Esophagus muscularis mucosa (tissue), 4 donors: ENCODE measurements at regions not wholly inside any gene's neighbourhood (a gene's known extent, or its start where the extent isn't known, plus 50 kb on each side); places are given as distances from the start of the nearest gene placed in this dataset.

Experiments used
- DNase-seq: peaks from one replicate; pipeline ENCODE4 v3.0.0-alpha.2; 2017; ENCODE audit errors: extremely low spot score
- H3K27ac ChIP-seq, 4 donors: fragments of 200-600 bp; sonication (generic); replicated peaks in 1 of 4; 1 replicate in 3 of 4; 2 replicates in 1 of 4; pipeline ENCODE4 v1.5.1; 2016 to 2019; ENCODE audit warnings: mild to moderate bottlenecking in 1 of 4
- H3K27me3 ChIP-seq, 4 donors: fragments of 200-600 bp; sonication (generic); one replicate each; pipeline versions ENCODE4 v1.5.1 to v1.6.0; 2016 to 2019
- H3K36me3 ChIP-seq, 4 donors: fragments of 200-600 bp; sonication (generic); one replicate each; pipeline ENCODE4 v1.5.1; 2016 to 2019
- H3K4me1 ChIP-seq, 4 donors: fragments of 200-600 bp; sonication (generic); one replicate each; pipeline ENCODE4 v1.5.1; 2016 to 2019
- H3K4me3 ChIP-seq, 4 donors: fragments of 200-600 bp; sonication (generic); 1 replicate in 2 of 4; 2 replicates in 2 of 4; pipeline ENCODE4 v1.5.1; 2016 to 2019; ENCODE audit warnings: mild to moderate bottlenecking in 4 of 4, moderate library complexity in 1 of 4
- H3K9me3 ChIP-seq, 4 donors: fragments of 200-600 bp; sonication (generic); 1 replicate in 3 of 4; 2 replicates in 1 of 4; pipeline ENCODE4 v1.5.1; 2016 to 2019
- EP300 ChIP-seq: sonication (generic); formaldehyde crosslinking; IDR thresholded peaks from one replicate; pipeline ENCODE4 v1.6.1; 2017; ENCODE audit warnings: antibody characterized with exemption
- POLR2A ChIP-seq: fragments of 450-650 bp; IDR thresholded peaks from one replicate; pipeline ENCODE4 v1.6.1; 2017; ENCODE audit warnings: antibody characterized with exemption, moderate library complexity, mild to moderate bottlenecking, low read depth
- POLR2AphosphoS5 ChIP-seq, 2 donors: sonication (generic); formaldehyde crosslinking; IDR thresholded peaks; one replicate each; pipeline ENCODE4 v1.6.1; 2017; ENCODE audit warnings: antibody characterized with exemption in 2 of 2
- WGBS: methylation state at CpG from one replicate; pipeline ENCODE4 v1.1.5; 2018; 5-methylcytosine and 5-hydroxymethylcytosine counted together
- intact Hi-C: fragments of 100-400 bp; cut with DNase I; formaldehyde crosslinking; loops from one replicate; pipeline ENCODE4 v1.15.1; 2023
- TF ChIP-seq, protein P1 (sequence below), 3 experiments: fragments of 200-600 bp in 2 of 3; fragments of 450-650 bp in 1 of 3; sonication (generic) in 2 of 3; IDR thresholded peaks; one replicate each; pipeline ENCODE4 v1.5.1; 2017 to 2019; ENCODE audit warnings: antibody characterized with exemption in 3 of 3, mild to moderate bottlenecking in 2 of 3, moderate library complexity in 1 of 3

- intact Hi-C loops: no loop called here
- Histone ChIP-seq H3K4me1 (no peaks in the 10 kb centered on the region), H3K36me3 (no peaks in the 10 kb centered on the region), H3K9me3 (peaks cover 0 to 5% (median 0%) of the 10 kb centered on the region in 4 donors), H3K4me3 (no peak overlapping the region), H3K27me3 (peaks cover 0 to 5% (median 0%) of the 10 kb centered on the region in 4 donors), H3K27ac (no peak overlapping the region)
- no peak for DNase-seq
- WGBS: 64% methylated on average over 6 of the region's 6 CpGs
- TF ChIP-seq POLR2AphosphoS5 (IDR thresholded peaks at IDR 0.05) (no peak), POLR2A (no peak), EP300 (no peak)
- TF ChIP-seq, protein P1, sequence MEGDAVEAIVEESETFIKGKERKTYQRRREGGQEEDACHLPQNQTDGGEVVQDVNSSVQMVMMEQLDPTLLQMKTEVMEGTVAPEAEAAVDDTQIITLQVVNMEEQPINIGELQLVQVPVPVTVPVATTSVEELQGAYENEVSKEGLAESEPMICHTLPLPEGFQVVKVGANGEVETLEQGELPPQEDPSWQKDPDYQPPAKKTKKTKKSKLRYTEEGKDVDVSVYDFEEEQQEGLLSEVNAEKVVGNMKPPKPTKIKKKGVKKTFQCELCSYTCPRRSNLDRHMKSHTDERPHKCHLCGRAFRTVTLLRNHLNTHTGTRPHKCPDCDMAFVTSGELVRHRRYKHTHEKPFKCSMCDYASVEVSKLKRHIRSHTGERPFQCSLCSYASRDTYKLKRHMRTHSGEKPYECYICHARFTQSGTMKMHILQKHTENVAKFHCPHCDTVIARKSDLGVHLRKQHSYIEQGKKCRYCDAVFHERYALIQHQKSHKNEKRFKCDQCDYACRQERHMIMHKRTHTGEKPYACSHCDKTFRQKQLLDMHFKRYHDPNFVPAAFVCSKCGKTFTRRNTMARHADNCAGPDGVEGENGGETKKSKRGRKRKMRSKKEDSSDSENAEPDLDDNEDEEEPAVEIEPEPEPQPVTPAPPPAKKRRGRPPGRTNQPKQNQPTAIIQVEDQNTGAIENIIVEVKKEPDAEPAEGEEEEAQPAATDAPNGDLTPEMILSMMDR (IDR thresholded peaks at IDR 0.05): no peak
These were observed 98.0 kb downstream of the NPY start for GRCh38 chr7:24381894-24382505.

DNA sequence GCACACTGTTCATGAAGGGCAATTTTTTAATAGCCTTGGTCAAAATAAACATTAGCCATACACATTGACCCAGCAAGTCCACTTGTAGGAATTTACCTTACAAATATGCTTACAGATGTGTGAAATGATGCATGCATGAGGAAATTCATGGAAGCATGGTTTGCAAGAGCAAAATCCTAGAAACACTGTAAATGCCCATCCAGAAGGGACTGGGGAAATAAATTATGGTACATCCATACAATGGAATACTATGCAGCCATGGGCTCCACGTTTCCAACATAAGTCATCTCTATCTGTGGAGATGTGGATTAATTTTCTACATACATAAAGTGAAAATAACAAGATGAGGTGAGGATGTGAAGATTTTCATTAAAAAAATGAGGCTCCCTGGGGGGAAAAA is 99.1 kb downstream of the NPY start:
- intact Hi-C loops: no loop called here

DNA sequence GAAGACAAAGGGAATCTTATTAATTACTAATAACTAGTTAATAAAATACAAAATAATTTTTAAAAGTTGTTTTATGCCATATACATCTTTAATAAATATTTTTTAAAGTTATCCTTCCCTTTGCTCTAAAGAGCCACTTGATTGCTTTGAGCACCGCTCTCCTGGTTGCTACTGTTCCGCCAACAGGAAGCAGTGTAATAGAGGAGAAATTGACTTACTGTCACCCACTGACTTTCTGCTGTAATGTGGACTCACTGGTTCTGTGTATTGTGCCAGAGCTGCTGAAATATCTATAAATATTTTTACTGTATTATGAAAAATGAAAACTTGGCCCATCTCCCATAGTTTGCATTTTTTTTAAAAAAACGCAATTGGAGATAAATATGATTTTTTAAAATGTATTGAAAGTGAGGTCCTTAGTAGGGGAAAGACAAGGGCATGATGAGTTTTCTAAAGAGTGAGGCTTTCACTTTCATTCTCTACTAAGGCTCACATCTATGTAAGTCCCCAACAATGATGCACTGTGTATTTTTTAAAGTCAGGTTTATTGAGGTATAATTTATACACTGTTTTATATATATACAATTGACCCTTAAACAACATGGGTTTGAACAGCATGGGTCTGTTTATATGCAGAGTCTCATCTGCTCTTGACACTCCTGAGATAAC is 100.5 kb downstream of the NPY start:
- 69% methylated on average over 3 of the region's 3 CpGs for whole genome bisulfite sequencing
- intact Hi-C loops: no loop called here
- Histone ChIP-seq H3K9me3 (peaks cover 0 to 5% (median 0%) of the 10 kb centered on the region in 4 donors), H3K27ac (no peak overlapping the region), H3K4me3 (no peak overlapping the region), H3K4me1 (no peaks in the 10 kb centered on the region), H3K36me3 (no peaks in the 10 kb centered on the region), H3K27me3 (no peaks in the 10 kb centered on the region)
- TF ChIP-seq, protein P1 (IDR thresholded peaks at IDR 0.05): no peak
- no peak for TF ChIP-seq EP300
- TF ChIP-seq POLR2AphosphoS5 (IDR thresholded peaks at IDR 0.05): no peak
- TF ChIP-seq POLR2A: no peak
- no peak for DNase-seq

More for the DNA sequence above, 99.1 kb downstream of the NPY start:
- DNase-seq: no peak
- TF ChIP-seq POLR2A: no peak
- no peak for TF ChIP-seq EP300
- no peak for TF ChIP-seq POLR2AphosphoS5 (IDR thresholded peaks at IDR 0.05)
- TF ChIP-seq, protein P1 (IDR thresholded peaks at IDR 0.05): no peak
- WGBS: 85% methylated on average over 1 of the region's 1 CpG
- H3K9me3 ChIP-seq: peaks cover 0 to 5% (median 0%) of the 10 kb centered on the region in 4 donors
- peaks cover 0 to 5% (median 0%) of the 10 kb centered on the region in 4 donors for H3K27me3 ChIP-seq
- H3K36me3 ChIP-seq: no peaks in the 10 kb centered on the region
- no peaks in the 10 kb centered on the region for H3K4me1 ChIP-seq
- H3K27ac ChIP-seq: no peak overlapping the region
- no peak overlapping the region for H3K4me3 ChIP-seq

DNA sequence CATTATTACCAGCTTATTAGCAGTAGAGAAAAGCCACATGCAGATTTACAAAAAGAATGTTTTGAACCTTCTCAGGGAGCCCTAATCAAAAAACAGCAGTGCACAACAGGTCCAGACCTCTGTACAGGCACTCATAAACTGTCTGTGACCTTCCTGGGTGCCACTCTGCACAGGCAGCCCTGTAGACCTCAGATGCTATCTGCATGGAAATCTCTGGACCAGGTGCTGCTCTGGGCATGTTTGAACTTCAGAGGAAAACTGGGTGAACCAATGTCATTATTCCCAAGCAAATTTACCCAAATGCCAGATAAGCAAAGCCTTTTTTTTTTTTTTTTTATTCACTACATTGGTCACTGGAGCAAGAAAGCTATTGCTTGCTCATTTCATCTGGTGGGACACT is 104.2 kb downstream of the NPY start:
- no peaks in the 10 kb centered on the region for H3K27me3 ChIP-seq
- H3K27ac ChIP-seq: no peak overlapping the region
- intact Hi-C loops: no loop called here
- H3K9me3 ChIP-seq: peaks cover 0 to under 1% (median 0%) of the 10 kb centered on the region in 4 donors
- no peak for DNase-seq
- no peaks in the 10 kb centered on the region for H3K4me1 ChIP-seq
- TF ChIP-seq POLR2A (no peak), EP300 (no peak)
- no peaks in the 10 kb centered on the region for H3K36me3 ChIP-seq
- H3K4me3 ChIP-seq: no peak overlapping the region

DNA sequence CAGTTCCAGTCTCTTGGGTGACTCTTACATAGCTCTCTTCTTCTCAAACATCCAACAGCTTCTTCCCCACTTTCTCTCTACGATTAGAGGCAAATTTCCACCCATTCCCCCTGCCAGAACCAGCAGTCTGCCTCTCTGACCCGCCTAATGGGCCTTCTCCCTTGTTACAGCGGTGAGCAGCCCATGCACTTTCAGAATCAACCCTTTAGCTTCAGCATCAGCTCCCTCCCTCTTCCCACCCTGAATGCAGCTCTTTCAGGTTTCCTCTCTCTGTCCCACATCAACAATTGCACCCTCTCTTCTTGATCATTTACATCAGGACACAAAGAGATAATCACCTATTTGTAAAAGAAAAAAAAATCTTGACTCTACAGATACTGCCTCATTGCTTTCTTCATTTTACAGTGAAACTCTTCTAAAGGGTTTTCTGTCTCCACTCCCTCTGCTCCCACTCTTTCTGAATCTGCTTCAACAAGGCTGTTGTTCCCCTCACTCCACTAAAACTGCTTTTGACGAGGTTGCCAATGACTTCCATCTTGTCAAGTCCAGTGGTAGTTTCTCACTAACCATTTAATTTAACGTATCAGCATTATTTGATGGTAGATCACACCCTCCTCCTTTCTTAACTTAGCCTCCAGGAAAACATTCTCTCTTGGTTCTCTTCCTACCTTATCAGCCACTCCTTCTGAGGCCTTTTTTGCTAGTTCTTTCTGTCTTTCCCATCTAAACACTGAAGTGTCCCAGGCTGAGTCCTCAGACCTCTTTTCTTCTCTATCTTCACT is 106.6 kb downstream of the NPY start:
- Histone ChIP-seq H3K36me3 (no peaks in the 10 kb centered on the region), H3K27ac (no peak overlapping the region), H3K4me3 (no peak overlapping the region), H3K27me3 (no peaks in the 10 kb centered on the region), H3K4me1 (no peaks in the 10 kb centered on the region), H3K9me3 (no peaks in the 10 kb centered on the region)
- TF ChIP-seq POLR2AphosphoS5 (IDR thresholded peaks at IDR 0.05) (no peak), EP300 (no peak), POLR2A (no peak)
- TF ChIP-seq, protein P1 (IDR thresholded peaks at IDR 0.05): no peak
- 73% methylated on average over 5 of the region's 5 CpGs for WGBS
- DNase-seq: no peak
- intact Hi-C loops: no loop called here
